ENCODE measurements at regions not wholly inside any gene's neighbourhood (a gene's known extent, or its start where the extent isn't known, plus 50 kb on each side); places are given as distances from the start of the nearest gene placed in this dataset.
"Not testable (repeated sequence)": the region's sequence is repeated elsewhere in the genome, so short reads cannot be mapped to it uniquely, and the experiment has no call there.

- no peak for DNase-seq
Measured at GRCh38 chr5:52620315-52620714, 167.4 kb upstream of the ITGA1 start.

- no peak for DNase-seq
Measured at GRCh38 chr5:52623291-52623690, 164.4 kb upstream of the ITGA1 start.

GRCh38 chr5:52624291-52624690, 163.4 kb upstream of the ITGA1 start:
- no peak for DNase-seq

- DNase-seq, result no peak
Measured at GRCh38 chr5:52626312-52626711, 161.4 kb upstream of the ITGA1 start.

- no peak for DNase-seq
Measured at GRCh38 chr5:52627740-52628139, 160.0 kb upstream of the ITGA1 start.

GRCh38 chr5:52632281-52632680, 155.4 kb upstream of the ITGA1 start:
- no peak for DNase-seq

- DNase-seq, result not testable (repeated sequence)
Measured at GRCh38 chr5:52634171-52634570, 153.5 kb upstream of the ITGA1 start.

GRCh38 chr5:52638732-52639131, 149.0 kb upstream of the ITGA1 start:
- DNase-seq, result no peak

GRCh38 chr5:52648726-52649125, 139.0 kb upstream of the ITGA1 start:
- no peak for DNase-seq

- no peak for DNase-seq
Measured at GRCh38 chr5:52655163-52655562, 132.6 kb upstream of the ITGA1 start.

- DNase-seq, result no peak
Measured at GRCh38 chr5:52656569-52657246, 131.0 kb upstream of the ITGA1 start.

GRCh38 chr5:52657247-52657645, 130.5 kb upstream of the ITGA1 start:
- peak; percentile 51 for DNase-seq

- no peak for DNase-seq
Measured at GRCh38 chr5:52658246-52658645, 129.5 kb upstream of the ITGA1 start.

- no peak for DNase-seq
Measured at GRCh38 chr5:52660621-52661020, 127.1 kb upstream of the ITGA1 start.

- no peak for DNase-seq
Measured at GRCh38 chr5:52661903-52662595, 125.7 kb upstream of the ITGA1 start.

- peak; percentile 74 for DNase-seq
Measured at GRCh38 chr5:52665559-52665958, 122.2 kb upstream of the ITGA1 start.

- DNase-seq, result no peak
Measured at GRCh38 chr5:52668139-52668538, 119.6 kb upstream of the ITGA1 start.

GRCh38 chr5:52668544-52669185, 119.1 kb upstream of the ITGA1 start:
- DNase-seq, result no peak

GRCh38 chr5:52672459-52672858, 115.3 kb upstream of the ITGA1 start:
- DNase-seq, result no peak

GRCh38 chr5:52673495-52673894, 114.2 kb upstream of the ITGA1 start:
- DNase-seq, result no peak

- peak; percentile 76 for DNase-seq
Measured at GRCh38 chr5:52674815-52675545, 112.7 kb upstream of the ITGA1 start.

GRCh38 chr5:52682492-52682891, 105.2 kb upstream of the ITGA1 start:
- no peak for DNase-seq

- DNase-seq, result peak; percentile 59
Measured at GRCh38 chr5:52684051-52684450, 103.7 kb upstream of the ITGA1 start.
